Right ventricle myocardium superior (tissue), 1 donor: ENCODE measurements at regions not wholly inside any gene's neighbourhood (a gene's known extent, or its start where the extent isn't known, plus 50 kb on each side); places are given as distances from the start of the nearest gene placed in this dataset.

Source experiments
- ATAC-seq: fragments of 200-7000 bp; cut with Tn5 transposase; one replicate; pipeline ENCODE4 v1.9.1; 2020; ENCODE audit warnings: mild to moderate bottlenecking; ENCODE audit not compliant: poor library complexity
- DNase-seq: peaks from one replicate; pipeline ENCODE4 v3.0.0-alpha.2; 2020
- intact Hi-C: fragments of 100-400 bp; cut with DNase I; formaldehyde crosslinking; loops from one replicate; pipeline ENCODE4 v1.11.2; 2022
- donor health status: DM: no; HTN: yes; CAD: no; lungs with severe emphysema.

GRCh38 chr3:62965311-62965710 lies 90.1 kb upstream of the CADPS start:
- intact Hi-C loops: no loop called here
- no peak for ATAC-seq
- DNase-seq: no peak

- intact Hi-C loops: no loop called here
- no peak for DNase-seq
- no peak for ATAC-seq
Measured at GRCh38 chr3:62968128-62968527, 92.9 kb upstream of the CADPS start.

GRCh38 chr3:62970648-62971047 lies 95.4 kb upstream of the CADPS start:
- intact Hi-C loops: no loop called here
- no peak for DNase-seq
- no peak for ATAC-seq

- intact Hi-C loops: no loop called here
- ATAC-seq: no peak
- no peak for DNase-seq
Measured at GRCh38 chr3:62975566-62975965, 100.3 kb upstream of the CADPS start.

- intact Hi-C loops: no loop called here
- ATAC-seq (no peak), DNase-seq (no peak)
Measured at GRCh38 chr3:62981962-62982361, 106.7 kb upstream of the CADPS start.

- no peak for ATAC-seq
- DNase-seq: no peak
- intact Hi-C loops: no loop called here
Measured at GRCh38 chr3:62982795-62983455, 107.7 kb upstream of the CADPS start.

- DNase-seq: no peak
- intact Hi-C loops: no loop called here
- ATAC-seq: no peak
Measured at GRCh38 chr3:62986061-62986460, 110.8 kb upstream of the CADPS start.

GRCh38 chr3:62987721-62988120 lies 112.5 kb upstream of the CADPS start:
- DNase-seq: no peak
- no peak for ATAC-seq
- intact Hi-C loops: no loop called here

GRCh38 chr3:62990704-62991413 lies 115.6 kb upstream of the CADPS start:
- intact Hi-C loops: no loop called here
- no peak for ATAC-seq
- no peak for DNase-seq

- DNase-seq (no peak), ATAC-seq (no peak)
- intact Hi-C loops: no loop called here
Measured at GRCh38 chr3:62992520-62992919, 117.3 kb upstream of the CADPS start.

- intact Hi-C loops: no loop called here
- ATAC-seq (no peak), DNase-seq (no peak)
Measured at GRCh38 chr3:62995119-62995518, 119.9 kb upstream of the CADPS start.

- intact Hi-C loops: no loop called here
- ATAC-seq (no peak), DNase-seq (no peak)
Measured at GRCh38 chr3:62995530-62995929, 120.3 kb upstream of the CADPS start.

- ATAC-seq (no peak), DNase-seq (no peak)
- intact Hi-C loops: no loop called here
Measured at GRCh38 chr3:62997369-62997768, 122.2 kb upstream of the CADPS start.

- no peak for DNase-seq
- intact Hi-C loops: no loop called here
- ATAC-seq: no peak
Measured at GRCh38 chr3:62999158-62999557, 123.9 kb upstream of the CADPS start.

- intact Hi-C loops: no loop called here
- no peak for ATAC-seq
- no peak for DNase-seq
Measured at GRCh38 chr3:62999791-63000190, 124.6 kb upstream of the CADPS start.

GRCh38 chr3:63004448-63004847 lies 129.2 kb upstream of the CADPS start:
- ATAC-seq: no peak
- no peak for DNase-seq
- intact Hi-C loops: no loop called here

GRCh38 chr3:63015614-63016309 lies 140.5 kb upstream of the CADPS start:
- DNase-seq (no peak), ATAC-seq (no peak)
- intact Hi-C loops: no loop called here

GRCh38 chr3:63022114-63022513 lies 146.9 kb upstream of the CADPS start:
- intact Hi-C loops: no loop called here
- ATAC-seq: no peak
- DNase-seq: no peak

GRCh38 chr3:63026722-63027121 lies 151.5 kb upstream of the CADPS start:
- ATAC-seq: no peak
- DNase-seq: no peak
- intact Hi-C loops: no loop called here

GRCh38 chr3:63029326-63029725 lies 154.1 kb upstream of the CADPS start:
- DNase-seq: no peak
- no peak for ATAC-seq
- intact Hi-C loops: no loop called here
